Spinal cord (tissue), 9 donors: ENCODE measurements at regions not wholly inside any gene's neighbourhood (a gene's known extent, or its start where the extent isn't known, plus 50 kb on each side); places are given as distances from the start of the nearest gene placed in this dataset.

ENCODE experiments used
- DNase-seq, 6 donors: peaks; one replicate each; pipeline versions ENCODE4 v3.0.0 to v3.0.0-alpha.2; 2013 to 2015; ENCODE audit warnings: low spot score in 6 of 6, low read depth in 4 of 6
- H3K27ac ChIP-seq: one replicate; pipeline ENCODE4 v1.5.1; 2013; ENCODE audit warnings: low read depth, low read length, control low read depth
- H3K27me3 ChIP-seq: one replicate; pipeline ENCODE4 v1.6.1; 2013; ENCODE audit warnings: low read length; ENCODE audit not compliant: control insufficient read depth, insufficient read depth
- H3K36me3 ChIP-seq: one replicate; pipeline ENCODE4 v1.6.1; 2013; ENCODE audit warnings: low read length; ENCODE audit not compliant: control insufficient read depth, insufficient read depth
- H3K4me1 ChIP-seq: one replicate; pipeline ENCODE4 v1.6.1; 2013; ENCODE audit warnings: low read length; ENCODE audit not compliant: control insufficient read depth, insufficient read depth
- H3K4me3 ChIP-seq: one replicate; pipeline ENCODE4 v1.5.1; 2013; ENCODE audit warnings: low read depth, low read length, control low read depth
- H3K9me3 ChIP-seq: one replicate; pipeline ENCODE4 v1.6.1; 2013; ENCODE audit warnings: low read length; ENCODE audit not compliant: control insufficient read depth, insufficient read depth
- WGBS: methylation state at CpG from one replicate; pipeline ENCODE4 v1.1.5; 2013; ENCODE audit warnings: missing lambda C conversion rate; ENCODE audit not compliant: insufficient coverage; 5-methylcytosine and 5-hydroxymethylcytosine counted together
- donor health status: healthy.

GRCh38 chr1:245043611-245043940 lies 111.2 kb upstream of the KIF26B start:
- DNase-seq, result no peak
- Histone ChIP-seq H3K4me3 (no peak overlapping the region), H3K4me1 (peaks cover 9% of the 10 kb centered on the region), H3K9me3 (no peaks in the 10 kb centered on the region), H3K27me3 (no peaks in the 10 kb centered on the region), H3K27ac (no peak overlapping the region), H3K36me3 (no peaks in the 10 kb centered on the region)
- 80% methylated on average over 2 of the region's 6 CpGs for WGBS

- no peak for DNase-seq
- Histone ChIP-seq H3K4me3 (no peak overlapping the region), H3K27ac (no peak overlapping the region), H3K4me1 (peaks cover 6% of the 10 kb centered on the region), H3K27me3 (no peaks in the 10 kb centered on the region), H3K36me3 (no peaks in the 10 kb centered on the region), H3K9me3 (peaks cover 2% of the 10 kb centered on the region)
- WGBS, result 84% methylated on average over 7 of the region's 9 CpGs
Observed at GRCh38 chr1:245041058-245041698, 113.6 kb upstream of the KIF26B start.

- Histone ChIP-seq H3K4me1 (no peaks in the 10 kb centered on the region), H3K36me3 (no peaks in the 10 kb centered on the region), H3K27ac (no peak overlapping the region), H3K27me3 (no peaks in the 10 kb centered on the region), H3K9me3 (peaks cover 2% of the 10 kb centered on the region), H3K4me3 (no peak overlapping the region)
- no peak for DNase-seq
- WGBS, result 92% methylated on average over 1 of the region's 3 CpGs
Observed at GRCh38 chr1:245039196-245039595, 115.6 kb upstream of the KIF26B start.

- no peaks in the 10 kb centered on the region for H3K27me3 ChIP-seq
- H3K4me1 ChIP-seq, result no peaks in the 10 kb centered on the region
- no peak for DNase-seq
- WGBS, result no CpG with 5 or more reads among the region's 1 CpG
- H3K36me3 ChIP-seq, result no peaks in the 10 kb centered on the region
- no peak overlapping the region for H3K4me3 ChIP-seq
- no peak overlapping the region for H3K27ac ChIP-seq
- H3K9me3 ChIP-seq, result peaks cover 2% of the 10 kb centered on the region
Observed at GRCh38 chr1:245036102-245036501, 118.7 kb upstream of the KIF26B start.

GRCh38 chr1:245031041-245031440 lies 123.7 kb upstream of the KIF26B start:
- Histone ChIP-seq H3K27ac (no peak overlapping the region), H3K4me3 (no peak overlapping the region), H3K36me3 (peaks cover 3% of the 10 kb centered on the region), H3K9me3 (no peaks in the 10 kb centered on the region), H3K4me1 (no peaks in the 10 kb centered on the region), H3K27me3 (no peaks in the 10 kb centered on the region)
- no CpG with 5 or more reads among the region's 3 CpGs for WGBS
- no peak for DNase-seq

- H3K9me3 ChIP-seq, result no peaks in the 10 kb centered on the region
- DNase-seq, result no peak
- no peak overlapping the region for H3K4me3 ChIP-seq
- H3K4me1 ChIP-seq, result no peaks in the 10 kb centered on the region
- H3K27ac ChIP-seq, result no peak overlapping the region
- H3K27me3 ChIP-seq, result no peaks in the 10 kb centered on the region
- H3K36me3 ChIP-seq, result peaks cover 3% of the 10 kb centered on the region
- no CpG with 5 or more reads among the region's 3 CpGs for WGBS
Observed at GRCh38 chr1:245026247-245026646, 128.5 kb upstream of the KIF26B start.

- no peak for DNase-seq
- no peak overlapping the region for H3K4me3 ChIP-seq
- no peaks in the 10 kb centered on the region for H3K4me1 ChIP-seq
- no CpG with 5 or more reads among the region's 6 CpGs for WGBS
- H3K36me3 ChIP-seq, result peaks cover 3% of the 10 kb centered on the region
- H3K27me3 ChIP-seq, result no peaks in the 10 kb centered on the region
- H3K9me3 ChIP-seq, result no peaks in the 10 kb centered on the region
- no peak overlapping the region for H3K27ac ChIP-seq
Observed at GRCh38 chr1:245025525-245025924, 129.3 kb upstream of the KIF26B start.

GRCh38 chr1:245023222-245023621 lies 131.6 kb upstream of the KIF26B start:
- no CpG with 5 or more reads among the region's 2 CpGs for WGBS
- no peak overlapping the region for H3K4me3 ChIP-seq
- H3K9me3 ChIP-seq, result no peaks in the 10 kb centered on the region
- no peak overlapping the region for H3K27ac ChIP-seq
- no peak for DNase-seq
- no peaks in the 10 kb centered on the region for H3K4me1 ChIP-seq
- H3K27me3 ChIP-seq, result no peaks in the 10 kb centered on the region
- peaks cover 3% of the 10 kb centered on the region for H3K36me3 ChIP-seq

GRCh38 chr1:245019910-245020486 lies 134.8 kb upstream of the KIF26B start:
- no peaks in the 10 kb centered on the region for H3K36me3 ChIP-seq
- H3K4me1 ChIP-seq, result no peaks in the 10 kb centered on the region
- H3K27me3 ChIP-seq, result no peaks in the 10 kb centered on the region
- H3K27ac ChIP-seq, result no peak overlapping the region
- no peak for DNase-seq
- H3K9me3 ChIP-seq, result no peaks in the 10 kb centered on the region
- WGBS, result 60% methylated on average over 1 of the region's 6 CpGs
- no peak overlapping the region for H3K4me3 ChIP-seq

GRCh38 chr1:245016700-245017099 lies 138.1 kb upstream of the KIF26B start:
- Histone ChIP-seq H3K4me3 (no peak overlapping the region), H3K27ac (no peak overlapping the region), H3K36me3 (no peaks in the 10 kb centered on the region), H3K4me1 (no peaks in the 10 kb centered on the region), H3K27me3 (no peaks in the 10 kb centered on the region), H3K9me3 (no peaks in the 10 kb centered on the region)
- no peak for DNase-seq
- 93% methylated on average over 2 of the region's 4 CpGs for whole genome bisulfite sequencing
